ENCODE measurements at regions not wholly inside any gene's neighbourhood (a gene's known extent, or its start where the extent isn't known, plus 50 kb on each side); places are given as distances from the start of the nearest gene placed in this dataset.
"Not testable (repeated sequence)": the region's sequence is repeated elsewhere in the genome, so short reads cannot be mapped to it uniquely, and the experiment has no call there.

DNA sequence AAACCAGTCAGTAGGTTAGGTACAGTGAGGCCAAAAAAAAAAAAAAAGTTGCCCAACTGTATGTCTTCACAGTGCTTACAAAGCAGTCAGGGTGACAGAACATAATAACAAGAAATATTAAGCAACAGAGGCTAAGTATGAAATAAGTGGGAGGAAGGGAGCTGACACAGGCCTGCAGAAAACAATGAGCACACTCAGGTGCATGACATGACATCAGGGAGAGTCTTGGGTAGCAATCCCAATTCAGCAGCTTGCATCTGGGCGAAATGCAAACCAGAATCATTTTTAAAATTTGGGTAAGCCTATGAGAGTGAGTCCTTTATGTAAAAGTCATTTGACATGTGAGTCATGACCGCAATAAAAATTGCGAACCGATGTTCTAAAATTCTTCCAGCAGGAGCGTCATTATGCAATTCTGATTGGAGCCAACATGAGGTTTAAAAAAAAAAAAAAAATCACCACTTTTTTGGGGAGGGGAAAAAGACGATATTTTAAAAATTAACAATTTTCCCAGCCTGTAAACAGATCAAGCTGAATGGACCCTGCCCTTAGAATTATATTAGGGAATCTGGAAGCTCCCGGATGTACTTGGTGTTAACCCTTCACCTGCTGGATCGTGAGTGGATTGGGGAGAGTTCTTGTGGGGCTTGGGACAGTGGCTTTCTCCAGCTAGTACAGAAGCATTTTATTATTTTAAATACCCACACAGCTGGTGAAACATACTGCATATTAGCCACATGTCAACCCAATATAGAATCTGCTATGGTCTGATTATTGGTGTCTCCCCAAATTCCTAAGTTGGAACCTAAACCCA, 127.9 kb downstream of the NPIPB5 start:
- no peaks in the 10 kb centered on the region for H3K27me3 ChIP-seq (ENCODE audit: low read length)
- no peak overlapping the region for H3K9ac ChIP-seq (ENCODE audit: low read length)
- TF ChIP-seq, protein P1, sequence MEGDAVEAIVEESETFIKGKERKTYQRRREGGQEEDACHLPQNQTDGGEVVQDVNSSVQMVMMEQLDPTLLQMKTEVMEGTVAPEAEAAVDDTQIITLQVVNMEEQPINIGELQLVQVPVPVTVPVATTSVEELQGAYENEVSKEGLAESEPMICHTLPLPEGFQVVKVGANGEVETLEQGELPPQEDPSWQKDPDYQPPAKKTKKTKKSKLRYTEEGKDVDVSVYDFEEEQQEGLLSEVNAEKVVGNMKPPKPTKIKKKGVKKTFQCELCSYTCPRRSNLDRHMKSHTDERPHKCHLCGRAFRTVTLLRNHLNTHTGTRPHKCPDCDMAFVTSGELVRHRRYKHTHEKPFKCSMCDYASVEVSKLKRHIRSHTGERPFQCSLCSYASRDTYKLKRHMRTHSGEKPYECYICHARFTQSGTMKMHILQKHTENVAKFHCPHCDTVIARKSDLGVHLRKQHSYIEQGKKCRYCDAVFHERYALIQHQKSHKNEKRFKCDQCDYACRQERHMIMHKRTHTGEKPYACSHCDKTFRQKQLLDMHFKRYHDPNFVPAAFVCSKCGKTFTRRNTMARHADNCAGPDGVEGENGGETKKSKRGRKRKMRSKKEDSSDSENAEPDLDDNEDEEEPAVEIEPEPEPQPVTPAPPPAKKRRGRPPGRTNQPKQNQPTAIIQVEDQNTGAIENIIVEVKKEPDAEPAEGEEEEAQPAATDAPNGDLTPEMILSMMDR (IDR thresholded peaks at IDR 0.05; ENCODE audit: insufficient read depth, low read length, poor library complexity, severe bottlenecking) = no peak
- TF ChIP-seq EZH2phosphoT487 (conservative IDR thresholded peaks at IDR 0.05; ENCODE audit: low read length) = no peak
- H3F3A ChIP-seq (ENCODE audit: insufficient read depth) = no peaks in the 10 kb centered on the region
- H3K9me3 ChIP-seq (ENCODE audit: insufficient read depth, low read length) = no peaks in the 10 kb centered on the region
- no peak overlapping the region for H3K4me2 ChIP-seq (ENCODE audit: low read depth, low read length, poor library complexity, severe bottlenecking)
- no peaks in the 10 kb centered on the region for H3K79me2 ChIP-seq (ENCODE audit: insufficient read depth, low read length)
- H4K20me1 ChIP-seq (ENCODE audit: low read depth, low read length) = no peaks in the 10 kb centered on the region
- no peak overlapping the region for H3K4me3 ChIP-seq (ENCODE audit: insufficient read depth, low read length, poor library complexity, severe bottlenecking)
- no peaks in the 10 kb centered on the region for H3K9me2 ChIP-seq (replicated peaks; ENCODE audit: insufficient read depth, low read length)
- H3K27ac ChIP-seq (ENCODE audit: low read depth, low read length) = no peak overlapping the region
- no peaks in the 10 kb centered on the region for H3K36me3 ChIP-seq (ENCODE audit: low read length)
- no peak overlapping the region for H2AFZ ChIP-seq (ENCODE audit: low read depth, low read length, severe bottlenecking)

DNA sequence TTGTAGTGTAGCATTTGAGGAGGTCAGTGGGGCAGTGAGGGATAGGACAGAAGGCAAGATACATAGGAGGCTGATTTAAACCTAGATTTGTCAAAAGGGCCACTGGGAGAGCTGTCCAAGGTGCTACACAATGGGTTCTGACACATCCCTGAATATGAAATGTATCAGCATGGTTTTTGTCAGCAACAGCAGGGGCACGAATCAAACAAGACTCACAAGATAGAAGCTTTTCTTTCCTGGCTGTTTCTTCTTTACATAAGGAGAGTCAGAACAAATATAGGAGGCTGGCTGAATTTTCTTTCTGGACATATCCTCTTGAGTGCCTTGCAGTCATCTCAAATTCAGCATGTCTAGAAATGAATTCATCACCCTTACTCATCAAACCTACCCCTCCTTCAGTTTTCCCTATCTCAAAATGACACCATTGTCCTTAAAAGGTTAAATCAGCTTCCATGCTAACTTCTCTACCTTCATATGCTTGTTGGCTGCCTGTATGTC, 130.5 kb downstream of the NPIPB5 start:
- no peaks in the 10 kb centered on the region for H3K9me3 ChIP-seq (ENCODE audit: insufficient read depth, low read length)
- H3K36me3 ChIP-seq (ENCODE audit: low read length) = no peaks in the 10 kb centered on the region
- no peak overlapping the region for H2AFZ ChIP-seq (ENCODE audit: low read depth, low read length, severe bottlenecking)
- H3K27me3 ChIP-seq (ENCODE audit: low read length) = no peaks in the 10 kb centered on the region
- no peaks in the 10 kb centered on the region for H3F3A ChIP-seq (ENCODE audit: insufficient read depth)
- H3K4me3 ChIP-seq (ENCODE audit: insufficient read depth, low read length, poor library complexity, severe bottlenecking) = no peak overlapping the region
- no peak overlapping the region for H3K4me2 ChIP-seq (ENCODE audit: low read depth, low read length, poor library complexity, severe bottlenecking)
- TF ChIP-seq, protein P1 (IDR thresholded peaks at IDR 0.05; ENCODE audit: insufficient read depth, low read length, poor library complexity, severe bottlenecking) = no peak
- TF ChIP-seq EZH2phosphoT487 (conservative IDR thresholded peaks at IDR 0.05; ENCODE audit: low read length) = no peak
- H3K9me2 ChIP-seq (replicated peaks; ENCODE audit: insufficient read depth, low read length) = no peaks in the 10 kb centered on the region
- no peak overlapping the region for H3K9ac ChIP-seq (ENCODE audit: low read length)
- no peaks in the 10 kb centered on the region for H3K79me2 ChIP-seq (ENCODE audit: insufficient read depth, low read length)
- H4K20me1 ChIP-seq (ENCODE audit: low read depth, low read length) = no peaks in the 10 kb centered on the region
- H3K27ac ChIP-seq (ENCODE audit: low read depth, low read length) = no peak overlapping the region

DNA sequence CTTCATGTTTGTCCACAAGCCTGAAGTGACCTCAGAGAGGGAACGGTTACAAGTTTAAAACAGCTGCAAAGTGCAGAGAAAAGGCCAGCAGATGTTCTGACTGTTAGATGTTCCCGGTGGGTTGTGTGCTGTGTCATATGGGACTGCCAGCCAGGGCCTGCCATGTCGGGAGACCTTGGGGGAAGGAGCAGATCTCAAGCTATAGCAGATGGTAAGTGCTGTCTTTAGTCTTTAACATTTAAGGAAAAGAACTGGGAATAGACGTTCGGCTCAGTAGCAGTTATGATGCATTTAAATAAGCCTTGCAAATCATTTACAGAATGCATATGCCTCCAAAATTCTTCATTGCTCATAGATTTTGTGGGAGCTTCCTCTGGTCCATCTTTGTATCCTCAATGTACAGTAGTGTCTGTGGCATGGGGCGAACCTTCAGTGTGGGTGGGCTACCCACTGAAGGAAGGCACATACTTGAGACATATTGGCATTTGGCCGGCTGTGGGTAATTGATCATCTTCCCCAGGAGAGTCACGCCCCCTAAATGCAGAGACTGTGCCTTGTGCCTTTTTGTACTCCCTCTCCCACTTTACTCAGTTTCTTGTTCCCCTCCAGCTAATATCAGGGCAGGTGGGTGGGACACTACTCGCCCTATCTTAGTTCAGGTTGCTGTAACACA, 131.9 kb downstream of the NPIPB5 start:
- Histone ChIP-seq H3K79me2 (ENCODE audit: insufficient read depth, low read length) (no peaks in the 10 kb centered on the region), H3K9me2 (replicated peaks; ENCODE audit: insufficient read depth, low read length) (no peaks in the 10 kb centered on the region), H3K9me3 (ENCODE audit: insufficient read depth, low read length) (no peaks in the 10 kb centered on the region), H3F3A (ENCODE audit: insufficient read depth) (no peaks in the 10 kb centered on the region), H3K27me3 (ENCODE audit: low read length) (no peaks in the 10 kb centered on the region), H3K9ac (ENCODE audit: low read length) (no peak overlapping the region), H3K4me2 (ENCODE audit: low read depth, low read length, poor library complexity, severe bottlenecking) (no peak overlapping the region), H2AFZ (ENCODE audit: low read depth, low read length, severe bottlenecking) (no peak overlapping the region), H3K36me3 (ENCODE audit: low read length) (no peaks in the 10 kb centered on the region), H3K4me3 (ENCODE audit: insufficient read depth, low read length, poor library complexity, severe bottlenecking) (no peak overlapping the region), H3K27ac (ENCODE audit: low read depth, low read length) (no peak overlapping the region), H4K20me1 (ENCODE audit: low read depth, low read length) (no peaks in the 10 kb centered on the region)
- TF ChIP-seq, protein P1 (IDR thresholded peaks at IDR 0.05; ENCODE audit: insufficient read depth, low read length, poor library complexity, severe bottlenecking) = no peak
- no peak for TF ChIP-seq EZH2phosphoT487 (conservative IDR thresholded peaks at IDR 0.05; ENCODE audit: low read length)

- not testable (repeated sequence) for H3K9me3 ChIP-seq (ENCODE audit: insufficient read depth, low read length); H3K9me2 ChIP-seq (replicated peaks; ENCODE audit: insufficient read depth, low read length); H3K4me3 ChIP-seq (ENCODE audit: insufficient read depth, low read length, poor library complexity, severe bottlenecking); H3K27me3 ChIP-seq (ENCODE audit: low read length); H3K79me2 ChIP-seq (ENCODE audit: insufficient read depth, low read length); H3K36me3 ChIP-seq (ENCODE audit: low read length); H3F3A ChIP-seq (ENCODE audit: insufficient read depth); H3K27ac ChIP-seq (ENCODE audit: low read depth, low read length); H3K4me2 ChIP-seq (ENCODE audit: low read depth, low read length, poor library complexity, severe bottlenecking); H3K9ac ChIP-seq (ENCODE audit: low read length); H2AFZ ChIP-seq (ENCODE audit: low read depth, low read length, severe bottlenecking); H4K20me1 ChIP-seq (ENCODE audit: low read depth, low read length)
These were observed 132.5 kb downstream of the NPIPB5 start for GRCh38 chr16:22643203-22643602.
